Prostate gland (tissue), 2 donors: ENCODE measurements at regions not wholly inside any gene's neighbourhood (a gene's known extent, or its start where the extent isn't known, plus 50 kb on each side); places are given as distances from the start of the nearest gene placed in this dataset.

Experiments
- POLR2A ChIP-seq: fragments of 450-650 bp; IDR thresholded peaks from one replicate; pipeline ENCODE4 v1.6.1; 2016; ENCODE audit warnings: antibody characterized with exemption, mild to moderate bottlenecking
- TF ChIP-seq, protein P1 (sequence below), 4 experiments: fragments of 200-600 bp in 2 of 4; fragments of 450-650 bp in 2 of 4; sonication (generic) in 2 of 4; IDR thresholded peaks; 1 replicate in 3 of 4; 2 replicates in 1 of 4; pipeline ENCODE4 v1.5.1; 2016 to 2019; ENCODE audit warnings: antibody characterized with exemption in 4 of 4, mild to moderate bottlenecking in 2 of 4, moderate library complexity in 2 of 4

DNA sequence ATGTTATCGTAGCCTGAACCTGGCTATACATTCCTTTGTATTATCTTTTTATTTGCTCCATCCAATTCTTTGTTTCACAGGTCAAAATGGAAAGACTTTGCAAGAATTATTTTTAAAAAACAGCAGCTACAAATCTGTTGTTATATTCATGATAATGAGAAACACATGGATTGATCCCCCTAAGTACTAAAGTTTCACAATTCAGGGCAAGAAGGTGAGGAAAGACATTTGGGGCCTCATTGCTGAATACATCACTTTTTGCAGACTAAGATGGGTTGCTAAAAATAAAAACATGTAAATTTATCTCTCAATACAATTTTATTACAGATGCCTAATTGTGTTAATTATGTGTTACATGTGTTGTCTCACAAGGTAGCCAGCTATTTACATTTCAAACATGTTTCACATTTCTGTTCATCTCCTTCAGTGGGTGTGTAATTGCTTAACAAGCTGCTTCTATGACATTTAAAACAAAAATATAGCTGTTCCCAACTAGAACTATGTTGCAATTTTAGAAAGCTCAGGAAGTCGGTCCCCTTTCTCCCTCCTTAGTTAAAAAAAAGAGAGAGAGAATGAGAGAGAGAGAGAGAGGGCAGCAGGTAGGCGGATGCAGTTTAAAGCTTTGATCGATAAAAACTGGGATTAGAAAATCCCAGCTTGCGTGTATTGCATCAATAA is 606.3 kb upstream of the FZD8 start:
- no peak for TF ChIP-seq POLR2A
- TF ChIP-seq, protein P1, sequence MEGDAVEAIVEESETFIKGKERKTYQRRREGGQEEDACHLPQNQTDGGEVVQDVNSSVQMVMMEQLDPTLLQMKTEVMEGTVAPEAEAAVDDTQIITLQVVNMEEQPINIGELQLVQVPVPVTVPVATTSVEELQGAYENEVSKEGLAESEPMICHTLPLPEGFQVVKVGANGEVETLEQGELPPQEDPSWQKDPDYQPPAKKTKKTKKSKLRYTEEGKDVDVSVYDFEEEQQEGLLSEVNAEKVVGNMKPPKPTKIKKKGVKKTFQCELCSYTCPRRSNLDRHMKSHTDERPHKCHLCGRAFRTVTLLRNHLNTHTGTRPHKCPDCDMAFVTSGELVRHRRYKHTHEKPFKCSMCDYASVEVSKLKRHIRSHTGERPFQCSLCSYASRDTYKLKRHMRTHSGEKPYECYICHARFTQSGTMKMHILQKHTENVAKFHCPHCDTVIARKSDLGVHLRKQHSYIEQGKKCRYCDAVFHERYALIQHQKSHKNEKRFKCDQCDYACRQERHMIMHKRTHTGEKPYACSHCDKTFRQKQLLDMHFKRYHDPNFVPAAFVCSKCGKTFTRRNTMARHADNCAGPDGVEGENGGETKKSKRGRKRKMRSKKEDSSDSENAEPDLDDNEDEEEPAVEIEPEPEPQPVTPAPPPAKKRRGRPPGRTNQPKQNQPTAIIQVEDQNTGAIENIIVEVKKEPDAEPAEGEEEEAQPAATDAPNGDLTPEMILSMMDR (IDR thresholded peaks at IDR 0.05) = no peak
